ENCODE measurements at regions not wholly inside any gene's neighbourhood (a gene's known extent, or its start where the extent isn't known, plus 50 kb on each side); places are given as distances from the start of the nearest gene placed in this dataset.

DNA sequence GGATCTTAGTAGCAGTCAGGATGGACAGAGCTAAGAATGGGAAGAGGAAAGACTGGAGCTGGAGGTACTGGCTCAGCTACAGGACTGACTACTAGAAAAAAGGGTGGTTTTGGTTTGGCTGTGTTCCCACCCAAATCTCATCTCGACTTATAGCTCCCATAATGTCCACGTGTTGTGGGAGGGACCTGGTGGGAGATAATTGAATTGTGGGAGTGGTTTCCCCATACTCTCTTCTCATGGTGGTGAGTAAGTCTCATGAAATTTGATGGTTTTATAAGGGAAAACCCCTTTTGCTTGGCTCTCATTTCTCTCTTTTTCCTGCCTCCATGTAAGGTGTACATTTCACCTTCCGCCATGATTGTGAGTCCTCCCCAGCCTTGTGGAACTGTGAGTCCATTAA lies 466.5 kb upstream of the DEPDC1 start:
- no peaks in the 10 kb centered on the region for H3K36me3 ChIP-seq
- no peaks in the 10 kb centered on the region for H3K4me1 ChIP-seq
- no peaks in the 10 kb centered on the region for H3K27me3 ChIP-seq
- intact Hi-C loops (cut with DNase I; ENCODE audit: low total_unique reads), result no loop called here
- TF ChIP-seq POLR2A (IDR thresholded peaks at IDR 0.05) (no peak), POLR2AphosphoS5 (IDR thresholded peaks at IDR 0.05) (no peak)
- TF ChIP-seq, protein P1, sequence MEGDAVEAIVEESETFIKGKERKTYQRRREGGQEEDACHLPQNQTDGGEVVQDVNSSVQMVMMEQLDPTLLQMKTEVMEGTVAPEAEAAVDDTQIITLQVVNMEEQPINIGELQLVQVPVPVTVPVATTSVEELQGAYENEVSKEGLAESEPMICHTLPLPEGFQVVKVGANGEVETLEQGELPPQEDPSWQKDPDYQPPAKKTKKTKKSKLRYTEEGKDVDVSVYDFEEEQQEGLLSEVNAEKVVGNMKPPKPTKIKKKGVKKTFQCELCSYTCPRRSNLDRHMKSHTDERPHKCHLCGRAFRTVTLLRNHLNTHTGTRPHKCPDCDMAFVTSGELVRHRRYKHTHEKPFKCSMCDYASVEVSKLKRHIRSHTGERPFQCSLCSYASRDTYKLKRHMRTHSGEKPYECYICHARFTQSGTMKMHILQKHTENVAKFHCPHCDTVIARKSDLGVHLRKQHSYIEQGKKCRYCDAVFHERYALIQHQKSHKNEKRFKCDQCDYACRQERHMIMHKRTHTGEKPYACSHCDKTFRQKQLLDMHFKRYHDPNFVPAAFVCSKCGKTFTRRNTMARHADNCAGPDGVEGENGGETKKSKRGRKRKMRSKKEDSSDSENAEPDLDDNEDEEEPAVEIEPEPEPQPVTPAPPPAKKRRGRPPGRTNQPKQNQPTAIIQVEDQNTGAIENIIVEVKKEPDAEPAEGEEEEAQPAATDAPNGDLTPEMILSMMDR (IDR thresholded peaks at IDR 0.05), result no peak
- H3K27ac ChIP-seq, result no peak overlapping the region
- DNase-seq (ENCODE audit: low spot score in 2 of 2), result no peak
- H3K4me3 ChIP-seq, result no peak overlapping the region
- no peaks in the 10 kb centered on the region for H3K9me3 ChIP-seq

DNA sequence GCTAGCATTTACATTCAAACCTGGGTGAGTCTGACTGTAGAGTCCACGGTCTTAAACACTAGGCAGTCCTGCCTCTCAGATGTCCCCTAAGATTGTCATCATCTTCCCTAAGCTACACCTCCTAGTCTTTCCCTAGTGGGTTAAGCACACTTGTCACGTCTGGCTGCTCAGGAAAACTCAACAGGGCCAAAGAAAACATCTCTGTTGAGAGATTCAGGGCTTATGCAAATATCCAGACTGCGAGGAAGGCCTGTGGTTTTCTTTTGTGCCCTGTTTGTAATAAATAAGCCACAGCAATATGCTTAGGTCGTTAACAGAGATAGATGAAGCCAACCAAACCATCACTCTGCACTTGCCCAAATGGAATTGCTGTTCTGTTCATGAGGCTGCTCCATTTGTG lies 472.6 kb upstream of the DEPDC1 start:
- H3K4me1 ChIP-seq, result no peaks in the 10 kb centered on the region
- no peaks in the 10 kb centered on the region for H3K27me3 ChIP-seq
- no peaks in the 10 kb centered on the region for H3K36me3 ChIP-seq
- intact Hi-C loops (cut with DNase I; ENCODE audit: low total_unique reads), result no loop called here
- TF ChIP-seq, protein P1 (IDR thresholded peaks at IDR 0.05), result no peak
- TF ChIP-seq POLR2A (IDR thresholded peaks at IDR 0.05), result no peak
- TF ChIP-seq POLR2AphosphoS5 (IDR thresholded peaks at IDR 0.05), result no peak
- no peak overlapping the region for H3K4me3 ChIP-seq
- H3K27ac ChIP-seq, result no peak overlapping the region
- no peaks in the 10 kb centered on the region for H3K9me3 ChIP-seq
- DNase-seq (ENCODE audit: low spot score in 2 of 2), result no peak

DNA sequence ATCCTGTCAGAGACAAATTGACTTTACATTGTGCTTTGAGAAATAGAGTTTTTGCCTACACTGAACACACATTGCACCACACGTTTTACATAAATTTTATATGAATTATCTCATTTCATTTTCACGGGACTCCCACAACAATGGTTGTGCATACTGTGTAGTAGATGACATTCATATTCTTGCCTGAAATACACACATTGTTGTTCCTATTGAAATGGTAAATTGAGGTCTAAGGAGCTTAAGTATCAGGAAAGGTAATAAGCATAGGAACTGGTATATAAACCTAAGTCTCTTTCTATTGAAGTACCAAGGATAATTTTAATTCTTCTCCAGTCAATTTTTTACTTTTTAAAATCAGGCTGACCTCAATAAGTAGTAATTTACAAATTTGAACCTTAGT lies 473.7 kb upstream of the DEPDC1 start:
- Histone ChIP-seq H3K4me1 (no peaks in the 10 kb centered on the region), H3K4me3 (no peak overlapping the region), H3K27ac (no peak overlapping the region), H3K36me3 (no peaks in the 10 kb centered on the region), H3K9me3 (no peaks in the 10 kb centered on the region), H3K27me3 (no peaks in the 10 kb centered on the region)
- DNase-seq (ENCODE audit: low spot score in 2 of 2), result no peak
- intact Hi-C loops (cut with DNase I; ENCODE audit: low total_unique reads), result no loop called here
- TF ChIP-seq POLR2AphosphoS5 (IDR thresholded peaks at IDR 0.05), result no peak
- TF ChIP-seq, protein P1 (IDR thresholded peaks at IDR 0.05), result no peak
- TF ChIP-seq POLR2A (IDR thresholded peaks at IDR 0.05), result no peak

DNA sequence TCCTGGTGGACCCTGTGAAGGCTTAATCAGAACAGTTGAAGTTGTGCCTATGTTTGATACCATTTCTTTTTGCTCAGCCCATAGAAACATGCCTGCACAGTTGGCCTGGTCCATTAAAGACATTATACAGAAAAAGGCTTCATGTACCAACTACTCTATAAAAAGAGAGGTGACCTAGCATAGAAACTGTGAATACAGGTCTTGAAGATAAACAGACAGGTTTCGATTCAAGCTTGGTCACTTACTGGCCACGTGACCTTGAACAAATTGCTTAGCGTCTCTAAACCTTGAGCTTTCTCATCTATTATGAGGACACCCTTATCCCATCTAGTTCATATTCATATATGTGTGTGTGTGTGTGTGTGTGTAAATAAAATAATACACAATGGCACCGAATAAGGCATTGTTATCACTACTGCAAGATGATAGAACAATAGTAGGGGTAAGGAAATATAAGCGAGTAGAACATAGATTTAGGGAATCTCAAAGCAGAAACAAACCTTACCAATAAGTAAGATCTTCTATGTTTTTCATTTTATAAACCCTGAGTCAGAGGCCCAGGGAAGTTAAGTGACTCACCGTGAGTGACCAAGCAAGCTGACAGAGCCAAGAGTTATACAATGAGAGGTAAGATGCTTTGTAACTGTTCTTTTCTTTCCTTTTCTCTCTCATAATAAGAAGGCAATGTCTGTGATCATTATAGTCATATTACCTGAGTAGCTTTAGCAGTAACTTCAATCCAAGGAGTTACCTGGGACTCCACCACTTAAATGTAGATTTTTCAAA lies 476.8 kb upstream of the DEPDC1 start:
- no peaks in the 10 kb centered on the region for H3K36me3 ChIP-seq
- no peaks in the 10 kb centered on the region for H3K9me3 ChIP-seq
- no peaks in the 10 kb centered on the region for H3K27me3 ChIP-seq
- TF ChIP-seq POLR2A (IDR thresholded peaks at IDR 0.05) (no peak), POLR2AphosphoS5 (IDR thresholded peaks at IDR 0.05) (no peak)
- TF ChIP-seq, protein P1 (IDR thresholded peaks at IDR 0.05), result no peak
- H3K4me3 ChIP-seq, result no peak overlapping the region
- no peaks in the 10 kb centered on the region for H3K4me1 ChIP-seq
- intact Hi-C loops (cut with DNase I; ENCODE audit: low total_unique reads), result no loop called here
- H3K27ac ChIP-seq, result no peak overlapping the region
- no peak for DNase-seq (ENCODE audit: low spot score in 2 of 2)

DNA sequence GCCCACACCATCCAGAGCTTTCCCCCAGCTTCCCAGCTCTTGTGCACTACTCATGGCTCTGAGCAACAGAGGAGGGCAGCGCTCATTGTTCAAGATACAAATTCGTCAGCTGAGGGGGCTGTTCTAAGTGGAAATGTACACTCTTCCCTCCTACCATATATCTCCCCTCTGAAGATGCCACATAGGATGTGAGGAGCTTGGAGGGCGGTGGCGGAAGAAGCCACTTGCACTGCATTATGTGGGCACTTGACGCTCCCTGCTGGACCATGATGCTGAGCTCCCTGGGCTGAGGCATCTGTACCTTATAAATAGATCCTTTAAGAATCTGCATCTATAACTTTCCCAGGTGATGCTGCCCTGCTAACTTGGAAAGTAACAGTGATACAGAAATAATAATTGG lies 477.6 kb upstream of the DEPDC1 start:
- no peak for DNase-seq (ENCODE audit: low spot score in 2 of 2)
- H3K9me3 ChIP-seq, result no peaks in the 10 kb centered on the region
- TF ChIP-seq POLR2AphosphoS5 (IDR thresholded peaks at IDR 0.05), result no peak
- TF ChIP-seq, protein P1 (IDR thresholded peaks at IDR 0.05), result no peak
- H3K36me3 ChIP-seq, result no peaks in the 10 kb centered on the region
- no peaks in the 10 kb centered on the region for H3K27me3 ChIP-seq
- H3K27ac ChIP-seq, result no peak overlapping the region
- H3K4me3 ChIP-seq, result no peak overlapping the region
- intact Hi-C loops (cut with DNase I; ENCODE audit: low total_unique reads), result no loop called here
- H3K4me1 ChIP-seq, result no peaks in the 10 kb centered on the region

Data from breast epithelium (tissue), 4 donors.